Omental fat pad (tissue), 3 donors: ENCODE measurements at regions not wholly inside any gene's neighbourhood (a gene's known extent, or its start where the extent isn't known, plus 50 kb on each side); places are given as distances from the start of the nearest gene placed in this dataset.

ENCODE experiments used
- ATAC-seq: fragments of 150-250 bp; one replicate; pipeline ENCODE4 v1.9.1; 2016; ENCODE audit warnings: mild to moderate bottlenecking, moderate library complexity; ENCODE audit not compliant: low FRiP score
- DNase-seq: peaks from one replicate; pipeline ENCODE4 v3.0.0-alpha.2; 2019; ENCODE audit warnings: low spot score
- TF ChIP-seq, protein P1 (sequence below), 3 donors: fragments of 450-650 bp; IDR thresholded peaks; one replicate each; pipeline ENCODE4 v1.5.1; 2016 to 2017; ENCODE audit warnings: antibody characterized with exemption in 3 of 3, mild to moderate bottlenecking in 3 of 3, moderate library complexity in 2 of 3

GRCh38 chr13:76175961-76176725 lies 540.0 kb downstream of the LMO7 start:
- DNase-seq (no peak), ATAC-seq (no peak)
- TF ChIP-seq, protein P1, sequence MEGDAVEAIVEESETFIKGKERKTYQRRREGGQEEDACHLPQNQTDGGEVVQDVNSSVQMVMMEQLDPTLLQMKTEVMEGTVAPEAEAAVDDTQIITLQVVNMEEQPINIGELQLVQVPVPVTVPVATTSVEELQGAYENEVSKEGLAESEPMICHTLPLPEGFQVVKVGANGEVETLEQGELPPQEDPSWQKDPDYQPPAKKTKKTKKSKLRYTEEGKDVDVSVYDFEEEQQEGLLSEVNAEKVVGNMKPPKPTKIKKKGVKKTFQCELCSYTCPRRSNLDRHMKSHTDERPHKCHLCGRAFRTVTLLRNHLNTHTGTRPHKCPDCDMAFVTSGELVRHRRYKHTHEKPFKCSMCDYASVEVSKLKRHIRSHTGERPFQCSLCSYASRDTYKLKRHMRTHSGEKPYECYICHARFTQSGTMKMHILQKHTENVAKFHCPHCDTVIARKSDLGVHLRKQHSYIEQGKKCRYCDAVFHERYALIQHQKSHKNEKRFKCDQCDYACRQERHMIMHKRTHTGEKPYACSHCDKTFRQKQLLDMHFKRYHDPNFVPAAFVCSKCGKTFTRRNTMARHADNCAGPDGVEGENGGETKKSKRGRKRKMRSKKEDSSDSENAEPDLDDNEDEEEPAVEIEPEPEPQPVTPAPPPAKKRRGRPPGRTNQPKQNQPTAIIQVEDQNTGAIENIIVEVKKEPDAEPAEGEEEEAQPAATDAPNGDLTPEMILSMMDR (IDR thresholded peaks at IDR 0.05): no peak

DNA sequence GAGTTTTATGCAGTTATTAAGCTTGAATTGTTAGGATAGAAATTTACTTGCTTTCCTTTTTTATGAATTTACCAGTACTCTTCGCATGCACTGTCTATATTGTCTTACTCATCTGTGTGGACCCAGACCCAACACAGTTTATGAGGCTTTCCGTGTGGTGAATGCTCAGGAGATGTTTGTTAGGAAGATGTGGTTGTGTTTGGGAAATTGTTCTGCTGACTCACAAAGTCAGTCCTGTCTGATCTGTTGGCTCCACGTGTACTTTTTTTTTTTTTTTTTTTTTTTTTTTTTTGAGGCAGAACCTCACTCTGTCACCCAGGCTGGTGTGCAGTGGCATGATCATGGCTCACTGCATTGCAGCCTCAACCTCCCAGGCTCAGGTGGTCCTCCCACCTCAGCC lies 532.5 kb downstream of the LMO7 start:
- ATAC-seq (no peak), DNase-seq (no peak)
- TF ChIP-seq, protein P1 (IDR thresholded peaks at IDR 0.05): no peak

DNA sequence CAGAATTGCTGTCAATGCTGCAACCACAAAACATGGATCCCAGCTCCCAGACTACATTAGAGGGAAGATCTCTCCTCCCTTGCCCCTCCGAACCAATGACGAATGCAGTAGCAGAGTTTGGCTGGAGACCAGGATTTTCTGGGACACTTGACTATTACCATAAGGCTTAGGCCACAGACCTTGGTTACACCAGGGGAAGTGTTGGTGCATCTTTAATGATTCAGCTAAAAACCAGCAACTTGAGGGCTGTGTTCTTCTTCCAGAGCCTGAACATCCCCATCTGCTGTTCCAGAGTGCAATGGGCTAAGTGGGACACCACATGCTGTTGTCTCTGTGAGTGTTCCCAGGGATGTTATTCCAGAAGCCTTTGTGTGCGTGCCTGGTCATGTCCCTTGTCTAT lies 528.2 kb downstream of the LMO7 start:
- TF ChIP-seq, protein P1 (IDR thresholded peaks at IDR 0.05): no peak
- ATAC-seq: no peak
- DNase-seq: no peak

GRCh38 chr13:76163761-76164160 lies 527.6 kb downstream of the LMO7 start:
- TF ChIP-seq, protein P1 (IDR thresholded peaks at IDR 0.05): no peak
- ATAC-seq: no peak
- DNase-seq: no peak

DNA sequence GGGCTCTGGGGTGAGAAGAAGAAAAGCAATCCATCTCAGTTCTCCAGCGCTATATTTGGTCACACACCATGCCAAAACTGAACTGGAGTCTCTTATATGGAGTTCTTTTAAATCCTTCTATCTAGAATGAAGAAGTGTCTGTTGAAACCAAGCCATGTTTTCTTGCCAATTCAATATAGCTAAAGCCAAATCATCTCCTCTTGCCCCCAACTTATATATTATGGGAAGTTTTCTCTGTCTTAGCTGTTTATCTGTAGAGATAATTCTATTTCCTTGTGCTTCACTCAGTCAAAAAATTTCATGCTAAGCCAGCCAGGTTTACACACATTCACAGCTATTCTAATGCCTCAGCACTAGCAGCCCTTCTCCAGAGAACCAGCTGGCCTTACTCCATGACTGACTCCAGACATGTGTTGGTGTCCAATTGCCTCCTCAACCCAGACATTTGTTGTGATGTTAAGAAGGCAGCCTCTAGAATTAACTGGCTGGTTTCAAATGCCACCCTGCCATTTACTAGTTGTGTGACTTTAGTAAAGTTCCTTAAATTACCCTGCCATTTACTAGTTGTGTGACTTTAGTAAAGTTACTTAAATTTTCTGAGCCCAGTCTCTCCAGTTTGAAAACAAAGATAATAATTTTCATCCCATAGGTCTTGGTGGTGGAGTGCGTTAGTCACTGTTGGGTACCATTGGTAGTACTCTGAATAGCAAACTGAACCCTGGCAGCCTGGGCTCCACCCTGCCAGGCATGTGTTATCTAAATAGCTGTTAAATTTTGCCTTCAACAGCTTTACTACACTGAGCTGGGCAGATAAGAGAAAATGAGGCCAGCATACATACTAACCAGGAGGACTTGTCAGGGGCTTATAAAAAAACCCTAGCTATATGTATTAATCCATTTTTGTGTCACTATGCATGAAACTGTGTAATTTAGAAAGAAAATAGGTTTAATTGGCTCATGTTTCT lies 525.1 kb downstream of the LMO7 start:
- ATAC-seq (no peak), DNase-seq (no peak)
- TF ChIP-seq, protein P1 (IDR thresholded peaks at IDR 0.05): no peak

DNA sequence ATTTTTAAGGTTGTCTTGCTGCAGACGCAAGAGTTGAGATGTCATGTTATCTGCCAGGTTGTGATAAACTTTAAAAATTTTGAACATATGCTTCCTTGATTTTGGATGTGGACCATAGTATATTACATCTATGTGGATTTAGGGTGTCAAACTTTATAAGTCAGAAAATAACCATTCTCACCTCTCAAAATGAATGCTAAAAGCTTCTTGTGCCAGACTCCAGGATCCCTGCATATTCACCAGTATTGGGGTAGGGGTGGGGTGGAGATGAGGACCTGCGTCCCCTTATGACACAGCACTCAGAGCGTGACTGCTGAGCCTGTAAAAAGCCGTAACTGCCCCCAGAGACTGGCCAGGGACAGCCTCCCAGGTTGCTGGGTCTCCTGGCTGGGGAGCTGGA lies 524.4 kb downstream of the LMO7 start:
- no peak for DNase-seq
- ATAC-seq: no peak
- TF ChIP-seq, protein P1 (IDR thresholded peaks at IDR 0.05): no peak
